ENCODE measurements at regions not wholly inside any gene's neighbourhood (a gene's known extent, or its start where the extent isn't known, plus 50 kb on each side); places are given as distances from the start of the nearest gene placed in this dataset.

DNA sequence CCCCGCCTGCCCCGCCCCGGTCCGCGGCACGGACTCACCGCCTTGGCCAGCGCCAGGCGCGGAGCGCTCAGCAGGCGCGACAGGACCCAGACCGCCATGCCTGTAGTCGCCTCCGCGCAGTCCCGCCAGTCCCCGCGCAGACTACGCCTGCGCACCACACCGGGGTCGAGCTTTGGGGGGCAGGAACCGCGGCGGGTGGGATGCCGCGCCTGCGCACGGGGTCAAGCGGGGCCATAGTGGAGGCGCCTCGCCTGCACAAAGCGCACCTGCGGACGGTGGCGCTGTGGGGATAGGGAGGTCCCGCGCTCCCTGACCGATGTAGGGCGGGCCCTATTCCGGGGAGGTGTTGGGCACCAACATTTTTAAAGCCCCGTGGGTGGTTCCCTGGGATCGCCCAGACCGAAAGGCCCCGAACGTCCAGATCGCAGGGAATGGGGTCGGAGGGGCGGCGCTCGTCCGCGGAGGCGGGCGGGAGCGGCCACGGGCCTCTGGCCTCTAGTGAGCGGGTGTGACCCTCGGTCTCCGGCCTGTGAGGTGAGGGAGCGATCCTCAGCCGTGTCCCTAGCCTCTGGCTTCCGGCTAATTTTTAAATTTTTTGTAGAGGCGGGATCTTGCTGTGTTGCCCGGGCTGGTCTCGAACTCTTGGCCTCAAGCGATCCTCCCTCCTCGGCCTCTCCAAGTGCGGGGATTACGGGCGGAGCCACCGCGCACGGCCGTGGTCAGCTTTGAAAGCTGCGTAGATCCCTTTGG lies 70.8 kb upstream of the LPCAT1 start (continued):
- TF ChIP-seq, protein P1, sequence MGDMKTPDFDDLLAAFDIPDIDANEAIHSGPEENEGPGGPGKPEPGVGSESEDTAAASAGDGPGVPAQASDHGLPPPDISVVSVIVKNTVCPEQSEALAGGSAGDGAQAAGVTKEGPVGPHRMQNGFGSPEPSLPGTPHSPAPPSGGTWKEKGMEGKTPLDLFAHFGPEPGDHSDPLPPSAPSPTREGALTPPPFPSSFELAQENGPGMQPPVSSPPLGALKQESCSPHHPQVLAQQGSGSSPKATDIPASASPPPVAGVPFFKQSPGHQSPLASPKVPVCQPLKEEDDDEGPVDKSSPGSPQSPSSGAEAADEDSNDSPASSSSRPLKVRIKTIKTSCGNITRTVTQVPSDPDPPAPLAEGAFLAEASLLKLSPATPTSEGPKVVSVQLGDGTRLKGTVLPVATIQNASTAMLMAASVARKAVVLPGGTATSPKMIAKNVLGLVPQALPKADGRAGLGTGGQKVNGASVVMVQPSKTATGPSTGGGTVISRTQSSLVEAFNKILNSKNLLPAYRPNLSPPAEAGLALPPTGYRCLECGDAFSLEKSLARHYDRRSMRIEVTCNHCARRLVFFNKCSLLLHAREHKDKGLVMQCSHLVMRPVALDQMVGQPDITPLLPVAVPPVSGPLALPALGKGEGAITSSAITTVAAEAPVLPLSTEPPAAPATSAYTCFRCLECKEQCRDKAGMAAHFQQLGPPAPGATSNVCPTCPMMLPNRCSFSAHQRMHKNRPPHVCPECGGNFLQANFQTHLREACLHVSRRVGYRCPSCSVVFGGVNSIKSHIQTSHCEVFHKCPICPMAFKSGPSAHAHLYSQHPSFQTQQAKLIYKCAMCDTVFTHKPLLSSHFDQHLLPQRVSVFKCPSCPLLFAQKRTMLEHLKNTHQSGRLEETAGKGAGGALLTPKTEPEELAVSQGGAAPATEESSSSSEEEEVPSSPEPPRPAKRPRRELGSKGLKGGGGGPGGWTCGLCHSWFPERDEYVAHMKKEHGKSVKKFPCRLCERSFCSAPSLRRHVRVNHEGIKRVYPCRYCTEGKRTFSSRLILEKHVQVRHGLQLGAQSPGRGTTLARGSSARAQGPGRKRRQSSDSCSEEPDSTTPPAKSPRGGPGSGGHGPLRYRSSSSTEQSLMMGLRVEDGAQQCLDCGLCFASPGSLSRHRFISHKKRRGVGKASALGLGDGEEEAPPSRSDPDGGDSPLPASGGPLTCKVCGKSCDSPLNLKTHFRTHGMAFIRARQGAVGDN (IDR thresholded peaks at IDR 0.05): peak; percentile 66
- peak; percentile 25; the same call in 1 of the 2 replicates for TF ChIP-seq CREM (IDR thresholded peaks at IDR 0.05; ENCODE audit: low read depth)
- TF ChIP-seq FOS (IDR thresholded peaks at IDR 0.05; ENCODE audit: borderline replicate concordance, extremely low read depth, insufficient read length): no peak
- TF ChIP-seq IKZF1 (conservative IDR thresholded peaks at IDR 0.05): peak; percentile 95
- peak; percentile 24; the same call in 1 of the 2 replicates for TF ChIP-seq CHD1 (IDR thresholded peaks at IDR 0.05; ENCODE audit: low read depth, low read length)
- peak; percentile 59 for TF ChIP-seq DPF2 (IDR thresholded peaks at IDR 0.05)
- no peak for TF ChIP-seq MEF2A (IDR thresholded peaks at IDR 0.05; ENCODE audit: insufficient read depth, low read depth, low read length)
- TF ChIP-seq BRCA1 (IDR thresholded peaks at IDR 0.05; ENCODE audit: low read depth, low read length): 0 out of 2 replicates have a peak, but pooled peaks have one; percentile 23
- 0 out of 4 replicates have a peak, but pooled peaks have one; percentile 24 for TF ChIP-seq IKZF2 (IDR thresholded peaks at IDR 0.05)
- TF ChIP-seq MXI1 (IDR thresholded peaks at IDR 0.05; ENCODE audit: low read depth, low read length): peak; percentile 58
- TF ChIP-seq NR2C1 (IDR thresholded peaks at IDR 0.05): peak; percentile 46; the same call in 1 of the 2 replicates
- TF ChIP-seq NR2F1 (conservative IDR thresholded peaks at IDR 0.05): peak; percentile 87
- TF ChIP-seq ASH2L (IDR thresholded peaks at IDR 0.05; ENCODE audit: borderline replicate concordance, low read depth): no peak
- TF ChIP-seq, protein P2, sequence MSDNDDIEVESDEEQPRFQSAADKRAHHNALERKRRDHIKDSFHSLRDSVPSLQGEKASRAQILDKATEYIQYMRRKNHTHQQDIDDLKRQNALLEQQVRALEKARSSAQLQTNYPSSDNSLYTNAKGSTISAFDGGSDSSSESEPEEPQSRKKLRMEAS (IDR thresholded peaks at IDR 0.05; ENCODE audit: low read depth, low read length): peak; percentile 53; the same call in 1 of the 2 replicates
- 0 out of 2 replicates have a peak, but pooled peaks have one; percentile 35 for TF ChIP-seq SMARCA5 (IDR thresholded peaks at IDR 0.05)
- TF ChIP-seq CBX3 (IDR thresholded peaks at IDR 0.05; ENCODE audit: borderline replicate concordance, low read depth): no peak
- peak; percentile 40 to 73; a peak in 3 of 4 replicates for TF ChIP-seq BHLHE40 (IDR thresholded peaks at IDR 0.05; ENCODE audit: borderline replicate concordance in 1 of 2, low read depth in 2 of 2, low read length in 1 of 2)
- no peak for TF ChIP-seq CREB1 (IDR thresholded peaks at IDR 0.05; ENCODE audit: low read depth)
- peak; percentile 87 for TF ChIP-seq YY1 (IDR thresholded peaks at IDR 0.05; ENCODE audit: low read depth, low read length)
- TF ChIP-seq ZBTB40 (IDR thresholded peaks at IDR 0.05; ENCODE audit: borderline replicate concordance): peak; percentile 56; the same call in 1 of the 2 replicates
- TF ChIP-seq TCF12 (IDR thresholded peaks at IDR 0.05; ENCODE audit: low read depth, low read length): peak; percentile 64; the same call in 1 of the 2 replicates
- no peak; the same call in 1 of the 2 replicates for TF ChIP-seq ZNF217 (IDR thresholded peaks at IDR 0.05)
- TF ChIP-seq WRNIP1 (IDR thresholded peaks at IDR 0.05; ENCODE audit: borderline replicate concordance, low read depth, low read length): no peak
- TF ChIP-seq GATAD2B (conservative IDR thresholded peaks at IDR 0.05; ENCODE audit: low read depth): peak; percentile 71; the same call in 1 of the 2 replicates

Measured in GM12878 (cell line).